ENCODE measurements at regions not wholly inside any gene's neighbourhood (a gene's known extent, or its start where the extent isn't known, plus 50 kb on each side); places are given as distances from the start of the nearest gene placed in this dataset.
"Not testable (repeated sequence)": the region's sequence is repeated elsewhere in the genome, so short reads cannot be mapped to it uniquely, and the experiment has no call there.

GRCh38 chr12:84136862-84137367 lies 775.7 kb downstream of the SLC6A15 start:
- no peak for DNase-seq (ENCODE audit: low read depth in 2 of 2)

DNA sequence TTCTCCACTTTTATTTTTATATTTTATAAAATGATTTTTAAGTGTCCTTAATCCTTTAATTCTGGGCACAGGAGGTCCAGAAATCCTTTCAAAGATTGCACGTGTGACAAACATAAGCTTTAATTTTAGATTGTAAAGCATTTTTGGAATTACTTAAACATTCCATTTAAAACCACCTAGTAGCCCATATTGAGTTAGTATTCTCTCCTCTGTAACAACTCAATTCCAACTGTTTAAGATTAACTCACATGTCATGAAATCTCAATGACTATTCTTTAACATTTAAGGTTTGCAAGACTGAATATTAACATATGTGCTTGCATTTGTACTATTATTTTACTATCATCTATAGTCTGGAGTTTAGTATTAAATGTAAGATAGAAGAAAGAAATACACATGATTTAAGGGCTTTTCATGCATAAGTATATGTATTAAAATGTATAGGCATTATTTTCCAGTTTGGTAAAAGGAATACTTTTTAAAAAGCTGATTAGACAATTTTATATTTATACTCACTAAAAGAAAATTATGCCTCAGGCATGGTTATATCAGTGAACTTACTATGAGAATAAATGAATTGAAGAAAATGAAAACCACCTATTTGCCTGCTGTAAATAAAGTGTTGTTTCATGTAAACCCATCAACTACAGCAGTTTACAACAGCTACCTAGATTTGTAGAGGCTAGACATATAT lies 776.9 kb downstream of the SLC6A15 start:
- no peak for DNase-seq (ENCODE audit: low read depth in 2 of 2)

- no peak for DNase-seq (ENCODE audit: low read depth in 2 of 2)
Measured at GRCh38 chr12:84134797-84135366, 777.7 kb downstream of the SLC6A15 start.

- DNase-seq (ENCODE audit: low read depth in 2 of 2) = no peak
Measured at GRCh38 chr12:84131076-84131475, 781.5 kb downstream of the SLC6A15 start.

DNA sequence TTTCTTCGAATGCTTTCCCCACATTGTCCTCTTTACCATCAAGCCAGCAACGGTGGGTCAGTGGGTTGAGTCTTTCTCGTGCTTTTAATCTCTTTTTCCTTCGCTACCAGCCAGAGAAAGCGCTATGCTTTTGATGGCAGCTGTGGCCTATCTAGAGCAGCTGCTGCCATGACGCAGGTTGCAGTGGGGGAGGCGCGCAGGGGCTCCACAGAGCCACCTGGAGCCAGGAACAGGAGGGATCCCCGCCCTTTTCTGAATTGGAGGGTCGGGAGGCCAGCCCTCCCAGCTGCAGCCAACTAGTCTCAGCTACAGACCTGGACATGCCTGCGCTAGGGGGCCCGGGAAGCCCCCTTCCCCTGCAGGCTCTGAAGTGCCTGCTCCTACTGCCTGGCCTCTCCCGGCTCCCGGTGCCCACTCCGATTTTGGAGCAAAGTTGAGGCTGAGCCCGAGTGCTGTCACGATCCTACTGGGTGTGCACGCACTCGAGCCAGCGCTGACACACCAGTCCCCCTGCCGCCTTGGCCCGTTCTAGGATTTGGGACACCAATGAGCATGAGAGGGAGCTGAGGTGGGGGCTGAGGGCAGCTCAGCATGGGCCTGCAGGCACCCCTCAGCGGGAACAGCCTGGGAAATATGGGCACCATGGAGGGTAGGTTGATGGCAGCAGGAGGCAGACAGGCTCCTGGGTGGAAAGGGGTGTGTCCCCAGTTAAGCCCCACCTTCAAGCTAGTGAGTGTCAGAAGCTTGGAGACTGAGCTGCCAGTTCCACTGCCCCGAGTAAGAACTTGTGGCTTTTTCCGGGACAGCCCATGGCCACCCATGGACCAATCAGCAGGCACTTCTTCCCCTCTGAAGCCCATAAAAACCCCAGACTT lies 784.2 kb downstream of the SLC6A15 start:
- no peak for DNase-seq (ENCODE audit: low read depth in 2 of 2)

- no peak for DNase-seq (ENCODE audit: low read depth in 2 of 2)
Measured at GRCh38 chr12:84124211-84124610, 788.4 kb downstream of the SLC6A15 start.

DNA sequence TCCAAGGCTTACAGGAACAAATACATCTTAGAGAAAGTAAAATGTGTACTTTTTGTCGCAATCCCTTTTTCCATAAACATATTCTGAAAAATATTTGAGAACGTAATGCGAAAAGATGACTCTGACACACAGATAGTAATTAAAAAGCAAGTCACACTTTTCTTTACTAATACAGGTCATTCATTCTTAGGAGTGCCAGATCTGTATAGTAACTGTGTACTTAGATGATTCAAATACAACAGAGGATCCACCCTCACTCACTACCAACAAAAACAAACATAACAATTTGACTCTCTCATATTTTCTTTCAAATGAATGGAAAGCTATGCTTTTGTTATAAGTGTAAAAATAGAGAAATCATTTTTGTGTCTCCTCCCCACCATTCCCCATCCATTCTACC lies 795.4 kb downstream of the SLC6A15 start:
- no peak for DNase-seq (ENCODE audit: low read depth in 2 of 2)

- no peak for DNase-seq (ENCODE audit: low read depth in 2 of 2)
Measured at GRCh38 chr12:84113666-84114065, 798.9 kb downstream of the SLC6A15 start.

DNA sequence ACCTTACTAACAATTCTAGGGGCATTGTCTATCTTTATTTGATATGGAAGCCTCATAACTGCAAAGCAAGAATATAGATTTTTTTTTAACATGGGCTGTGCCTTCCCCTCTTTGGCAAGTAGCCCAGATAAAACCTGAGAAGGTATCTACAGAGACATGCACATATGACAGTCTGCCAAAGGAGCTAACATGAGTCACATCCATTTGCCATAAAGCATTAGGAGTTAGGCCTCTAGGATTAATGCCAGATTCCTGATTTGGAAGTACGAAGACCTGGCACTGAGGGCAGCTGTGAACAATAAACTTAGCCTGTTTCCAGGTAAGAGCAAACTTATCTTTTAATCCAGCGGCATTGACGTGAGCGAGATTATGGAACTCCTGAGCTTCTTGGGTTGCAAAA lies 808.7 kb downstream of the SLC6A15 start:
- not testable (repeated sequence) for DNase-seq (ENCODE audit: low read depth in 2 of 2)

- not testable (repeated sequence) for DNase-seq (ENCODE audit: low read depth in 2 of 2)
Measured at GRCh38 chr12:84101963-84102362, 810.6 kb downstream of the SLC6A15 start.

GRCh38 chr12:84099591-84099990 lies 813.0 kb downstream of the SLC6A15 start:
- DNase-seq (ENCODE audit: low read depth in 2 of 2) = not testable (repeated sequence)

- DNase-seq (ENCODE audit: low read depth in 2 of 2) = no peak
Measured at GRCh38 chr12:84091651-84092050, 820.9 kb downstream of the SLC6A15 start.

- no peak for DNase-seq (ENCODE audit: low read depth in 2 of 2)
Measured at GRCh38 chr12:84089356-84089755, 823.2 kb downstream of the SLC6A15 start.

DNA sequence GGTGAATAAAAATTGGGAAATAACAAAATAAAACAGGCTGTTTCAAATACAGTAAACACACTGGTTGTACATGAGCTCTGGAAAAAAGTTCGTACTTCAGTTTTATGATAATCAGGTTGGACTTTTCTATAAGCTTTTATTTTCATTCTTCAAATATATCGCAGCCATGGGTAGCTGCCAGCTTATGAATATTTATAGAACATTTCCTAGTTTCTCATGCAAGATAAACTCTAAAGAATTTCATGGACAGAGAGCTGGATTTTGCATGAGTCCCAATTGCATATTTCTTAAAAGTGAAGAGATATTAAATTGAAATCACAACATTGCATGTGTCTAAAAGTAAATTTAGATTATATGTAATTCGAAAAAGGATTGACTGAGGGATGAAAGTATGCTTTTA lies 827.6 kb downstream of the SLC6A15 start:
- DNase-seq (ENCODE audit: low read depth in 2 of 2) = no peak

- no peak for DNase-seq (ENCODE audit: low read depth in 2 of 2)
Measured at GRCh38 chr12:84079626-84080025, 833.0 kb downstream of the SLC6A15 start.

DNA sequence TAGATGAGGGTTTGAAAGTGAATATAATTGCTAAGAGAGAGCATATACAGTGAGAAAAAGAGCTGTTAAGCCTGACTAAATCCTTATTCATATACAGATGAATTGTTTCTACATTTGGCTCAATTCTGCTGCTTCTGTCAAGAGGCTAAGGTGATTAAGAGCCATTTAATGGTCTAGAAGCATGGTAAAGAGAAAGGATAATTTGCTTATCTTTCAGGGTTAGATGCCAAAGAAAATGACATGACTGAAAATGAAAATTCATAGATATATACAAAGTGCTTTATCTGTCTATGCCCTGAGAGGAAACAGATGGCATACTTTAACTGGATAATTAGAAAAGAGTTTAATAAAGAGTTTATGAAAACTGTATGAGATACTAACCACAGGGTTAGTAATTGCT lies 834.9 kb downstream of the SLC6A15 start:
- no peak for DNase-seq (ENCODE audit: low read depth in 2 of 2)

DNA sequence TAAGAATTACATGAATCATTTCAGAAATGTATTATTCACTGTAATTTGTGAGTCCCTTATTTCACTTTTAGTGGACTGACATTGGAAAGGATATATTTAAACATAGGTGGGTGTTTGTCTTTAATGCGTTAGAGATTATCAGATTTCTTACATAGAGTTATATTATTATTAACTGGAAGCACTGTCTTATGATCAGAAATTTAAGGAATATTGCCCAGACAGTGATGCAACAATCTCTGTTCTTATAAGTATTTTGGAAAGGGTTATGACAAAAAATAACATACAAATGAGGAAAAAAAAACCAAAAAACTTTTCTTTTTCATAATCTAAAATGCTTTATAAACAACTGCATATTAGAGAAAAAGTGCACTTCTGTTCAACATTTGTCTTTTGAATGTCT lies 836.6 kb downstream of the SLC6A15 start:
- DNase-seq (ENCODE audit: low read depth in 2 of 2) = no peak

- no peak for DNase-seq (ENCODE audit: low read depth in 2 of 2)
Measured at GRCh38 chr12:84073401-84073800, 839.2 kb downstream of the SLC6A15 start.

- DNase-seq (ENCODE audit: low read depth in 2 of 2) = no peak
Measured at GRCh38 chr12:84072961-84073360, 839.6 kb downstream of the SLC6A15 start.

GRCh38 chr12:84070292-84070691 lies 842.3 kb downstream of the SLC6A15 start:
- DNase-seq (ENCODE audit: low read depth in 2 of 2) = no peak

DNA sequence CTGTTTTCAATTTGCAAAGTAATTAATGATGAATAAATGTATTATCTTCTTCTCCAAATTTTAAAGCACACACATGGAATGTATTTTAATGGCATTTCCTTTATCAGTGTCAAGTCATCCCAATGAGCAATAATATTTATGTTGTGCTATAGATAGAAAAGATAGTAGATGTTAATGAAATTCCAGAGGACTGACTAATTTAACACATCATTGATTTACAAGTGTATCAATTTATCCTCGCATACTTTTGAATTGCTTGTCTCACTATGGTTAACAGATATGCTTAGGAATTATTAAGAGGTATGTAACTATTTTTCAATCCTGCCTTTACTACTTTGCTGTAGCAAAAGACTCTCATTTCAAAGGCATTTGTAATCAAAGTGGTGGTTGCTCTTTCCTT lies 842.9 kb downstream of the SLC6A15 start:
- DNase-seq (ENCODE audit: low read depth in 2 of 2) = no peak

DNA sequence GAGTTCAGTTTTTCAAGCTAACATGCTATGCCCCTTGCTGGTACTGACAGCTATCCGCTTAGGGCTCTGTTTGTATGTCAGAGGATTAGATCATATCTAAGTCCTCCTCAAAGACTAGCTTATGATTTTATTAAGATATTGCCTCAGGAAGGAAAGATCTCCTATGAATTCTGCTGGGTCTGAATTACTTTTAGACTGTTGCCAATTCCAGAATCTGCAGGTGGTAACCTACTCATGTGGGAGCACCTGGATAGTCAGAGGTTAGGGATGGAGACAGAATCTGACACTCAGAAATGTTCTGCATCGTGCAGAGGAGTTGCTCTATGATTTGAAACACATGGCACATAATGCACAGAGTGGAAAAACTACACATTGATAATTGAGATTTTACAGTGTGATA lies 843.4 kb downstream of the SLC6A15 start:
- no peak for DNase-seq (ENCODE audit: low read depth in 2 of 2)

All from dermis microvascular lymphatic vessel endothelial cell (primary cell).